ENCODE measurements at regions not wholly inside any gene's neighbourhood (a gene's known extent, or its start where the extent isn't known, plus 50 kb on each side); places are given as distances from the start of the nearest gene placed in this dataset.
"Not testable (repeated sequence)": the region's sequence is repeated elsewhere in the genome, so short reads cannot be mapped to it uniquely, and the experiment has no call there.

DNA sequence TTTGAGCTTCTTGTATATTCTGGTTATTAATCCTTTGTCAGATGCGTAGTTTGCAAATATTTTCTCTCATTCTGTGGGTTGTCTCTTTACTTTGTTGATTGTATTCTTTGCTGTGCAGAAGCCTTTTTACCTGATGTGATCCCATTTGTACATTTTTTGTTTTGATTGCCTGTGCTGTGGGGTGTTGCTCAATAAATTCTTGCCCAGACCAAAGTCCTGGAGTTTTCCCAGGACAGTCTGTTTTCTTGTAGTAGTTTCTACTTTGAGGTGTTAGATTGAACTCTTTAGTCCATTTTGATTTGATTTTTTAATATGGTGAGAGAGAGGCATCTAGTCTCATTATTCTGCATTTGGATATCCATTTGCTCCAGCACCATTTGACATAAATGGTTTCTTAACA lies 588.7 kb upstream of the MBL2 start:
- Mint-ChIP-seq H3K27ac (ENCODE audit: unreplicated experiment) (no peak overlapping the region), H3K36me3 (ENCODE audit: low read depth, unreplicated experiment) (no peaks in the 10 kb centered on the region), H3K4me3 (ENCODE audit: unreplicated experiment) (no peak overlapping the region), H3K4me1 (ENCODE audit: unreplicated experiment) (no peaks in the 10 kb centered on the region), H3K9me3 (ENCODE audit: unreplicated experiment) (no peaks in the 10 kb centered on the region), H3K27me3 (ENCODE audit: unreplicated experiment) (no peaks in the 10 kb centered on the region)
- no peak for DNase-seq (ENCODE audit: low spot score)
- TF ChIP-seq CTCF (IDR thresholded peaks at IDR 0.05; ENCODE audit: unreplicated experiment) = no peak

GRCh38 chr10:53358978-53359377 lies 586.4 kb upstream of the MBL2 start:
- H3K4me1 Mint-ChIP-seq (ENCODE audit: unreplicated experiment); H3K27ac Mint-ChIP-seq (ENCODE audit: unreplicated experiment); H3K9me3 Mint-ChIP-seq (ENCODE audit: unreplicated experiment); DNase-seq (ENCODE audit: low spot score); H3K36me3 Mint-ChIP-seq (ENCODE audit: low read depth, unreplicated experiment); H3K4me3 Mint-ChIP-seq (ENCODE audit: unreplicated experiment); H3K27me3 Mint-ChIP-seq (ENCODE audit: unreplicated experiment): not testable (repeated sequence)

- Mint-ChIP-seq H3K4me1 (ENCODE audit: unreplicated experiment) (no peaks in the 10 kb centered on the region), H3K36me3 (ENCODE audit: low read depth, unreplicated experiment) (no peaks in the 10 kb centered on the region), H3K27me3 (ENCODE audit: unreplicated experiment) (no peaks in the 10 kb centered on the region), H3K4me3 (ENCODE audit: unreplicated experiment) (no peak overlapping the region), H3K27ac (ENCODE audit: unreplicated experiment) (no peak overlapping the region), H3K9me3 (ENCODE audit: unreplicated experiment) (no peaks in the 10 kb centered on the region)
- no peak for TF ChIP-seq CTCF (IDR thresholded peaks at IDR 0.05; ENCODE audit: unreplicated experiment)
- DNase-seq (ENCODE audit: low spot score) = no peak
Observed at GRCh38 chr10:53358536-53358935, 586.0 kb upstream of the MBL2 start.

DNA sequence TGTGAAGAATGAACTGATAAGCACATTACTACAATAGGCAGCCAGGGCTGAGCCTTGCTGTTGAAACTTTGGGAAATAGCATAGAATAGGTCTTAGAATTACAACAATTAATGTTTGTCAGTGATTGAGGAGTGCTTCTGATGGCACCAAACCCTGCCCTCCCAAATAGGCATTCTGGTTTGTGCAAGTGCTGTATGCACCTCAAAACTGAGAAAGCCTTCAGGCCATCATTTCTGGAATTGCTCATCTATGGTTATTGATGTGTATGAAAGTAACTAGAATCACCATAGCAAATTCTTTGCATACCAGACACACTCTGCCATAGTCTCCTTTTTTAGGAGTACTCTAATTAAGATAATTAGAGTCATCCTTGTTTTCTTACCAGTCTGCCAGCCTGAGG lies 585.0 kb upstream of the MBL2 start:
- H3K27ac Mint-ChIP-seq (ENCODE audit: unreplicated experiment) = no peak overlapping the region

GRCh38 chr10:53356616-53357349 lies 584.2 kb upstream of the MBL2 start:
- no peak for TF ChIP-seq CTCF (IDR thresholded peaks at IDR 0.05; ENCODE audit: unreplicated experiment)
- H3K27ac Mint-ChIP-seq (ENCODE audit: unreplicated experiment) = no peak overlapping the region

More for the DNA sequence above, 585.0 kb upstream of the MBL2 start:
- H3K36me3 Mint-ChIP-seq (ENCODE audit: low read depth, unreplicated experiment) = no peaks in the 10 kb centered on the region
- no peak for TF ChIP-seq CTCF (IDR thresholded peaks at IDR 0.05; ENCODE audit: unreplicated experiment)
- H3K4me1 Mint-ChIP-seq (ENCODE audit: unreplicated experiment) = no peaks in the 10 kb centered on the region
- DNase-seq (ENCODE audit: low spot score) = no peak
- no peak overlapping the region for H3K4me3 Mint-ChIP-seq (ENCODE audit: unreplicated experiment)
- H3K9me3 Mint-ChIP-seq (ENCODE audit: unreplicated experiment) = no peaks in the 10 kb centered on the region
- H3K27me3 Mint-ChIP-seq (ENCODE audit: unreplicated experiment) = no peaks in the 10 kb centered on the region

DNA sequence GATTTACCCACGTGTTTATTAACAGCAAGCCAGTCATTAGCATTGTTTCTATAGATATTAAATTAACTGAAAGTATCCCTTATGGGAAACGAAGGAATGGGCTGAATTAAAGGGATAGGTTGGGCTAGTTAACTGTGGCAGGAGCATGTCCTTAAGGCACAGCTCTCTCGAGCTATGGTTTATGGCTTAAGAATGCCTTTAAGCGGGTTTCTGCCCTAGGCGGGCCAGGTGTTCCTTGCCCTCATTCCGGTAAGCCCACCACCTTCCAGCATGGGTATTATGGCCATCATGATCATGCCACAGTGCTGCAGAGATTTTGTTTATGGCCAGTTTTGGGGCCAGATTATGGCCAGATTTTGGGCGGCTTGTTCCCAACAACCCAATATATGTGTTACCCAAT lies 569.9 kb upstream of the MBL2 start:
- not testable (repeated sequence) for H3K4me3 Mint-ChIP-seq (ENCODE audit: unreplicated experiment); H3K27ac Mint-ChIP-seq (ENCODE audit: unreplicated experiment); H3K36me3 Mint-ChIP-seq (ENCODE audit: low read depth, unreplicated experiment); DNase-seq (ENCODE audit: low spot score); H3K27me3 Mint-ChIP-seq (ENCODE audit: unreplicated experiment); H3K9me3 Mint-ChIP-seq (ENCODE audit: unreplicated experiment); H3K4me1 Mint-ChIP-seq (ENCODE audit: unreplicated experiment)

More at GRCh38 chr10:53356616-53357349, 584.2 kb upstream of the MBL2 start:
- H3K9me3 Mint-ChIP-seq (ENCODE audit: unreplicated experiment) = no peaks in the 10 kb centered on the region
- no peak overlapping the region for H3K4me3 Mint-ChIP-seq (ENCODE audit: unreplicated experiment)
- no peaks in the 10 kb centered on the region for H3K27me3 Mint-ChIP-seq (ENCODE audit: unreplicated experiment)
- DNase-seq (ENCODE audit: low spot score) = no peak
- H3K4me1 Mint-ChIP-seq (ENCODE audit: unreplicated experiment) = no peaks in the 10 kb centered on the region
- no peaks in the 10 kb centered on the region for H3K36me3 Mint-ChIP-seq (ENCODE audit: low read depth, unreplicated experiment)

- DNase-seq (ENCODE audit: low spot score); H3K27me3 Mint-ChIP-seq (ENCODE audit: unreplicated experiment); H3K36me3 Mint-ChIP-seq (ENCODE audit: low read depth, unreplicated experiment); H3K9me3 Mint-ChIP-seq (ENCODE audit: unreplicated experiment); H3K4me1 Mint-ChIP-seq (ENCODE audit: unreplicated experiment); H3K4me3 Mint-ChIP-seq (ENCODE audit: unreplicated experiment); H3K27ac Mint-ChIP-seq (ENCODE audit: unreplicated experiment): not testable (repeated sequence)
Observed at GRCh38 chr10:53338199-53338598, 565.6 kb upstream of the MBL2 start.

DNA sequence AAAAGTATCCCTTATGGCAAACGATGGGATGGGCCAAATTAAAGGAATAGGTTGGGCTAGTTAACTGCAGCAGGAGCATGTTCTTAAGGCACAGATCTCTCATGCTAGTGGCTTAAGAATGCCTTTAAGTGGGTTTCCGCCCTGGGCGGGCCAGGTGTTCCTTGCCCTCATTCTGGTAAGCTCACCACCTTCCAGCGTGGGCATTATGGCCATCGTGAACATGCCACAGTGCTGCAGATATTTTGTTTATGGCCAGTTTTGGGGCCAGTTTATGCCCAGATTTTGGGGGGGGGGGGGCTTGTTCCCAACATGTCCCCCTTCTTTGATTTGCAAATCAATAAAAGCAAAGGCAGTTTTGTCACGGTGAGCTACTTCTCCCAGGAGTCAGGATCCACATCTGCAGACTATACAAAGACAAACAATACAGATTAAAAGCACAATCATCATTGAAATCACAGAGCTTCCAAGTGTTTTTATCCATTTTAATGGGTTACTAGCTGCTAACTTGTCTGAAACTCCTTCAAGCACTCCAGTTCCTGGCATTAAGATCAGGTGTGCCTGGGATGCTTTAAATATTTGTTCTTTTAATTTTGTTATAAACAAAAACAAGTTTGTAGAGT lies 563.3 kb upstream of the MBL2 start:
- not testable (repeated sequence) for H3K27ac Mint-ChIP-seq (ENCODE audit: unreplicated experiment); H3K27me3 Mint-ChIP-seq (ENCODE audit: unreplicated experiment); H3K36me3 Mint-ChIP-seq (ENCODE audit: low read depth, unreplicated experiment); H3K4me1 Mint-ChIP-seq (ENCODE audit: unreplicated experiment); H3K4me3 Mint-ChIP-seq (ENCODE audit: unreplicated experiment); H3K9me3 Mint-ChIP-seq (ENCODE audit: unreplicated experiment); DNase-seq (ENCODE audit: low spot score)
